HCT116 (cell line): ENCODE measurements at regions not wholly inside any gene's neighbourhood (a gene's known extent, or its start where the extent isn't known, plus 50 kb on each side); places are given as distances from the start of the nearest gene placed in this dataset.
"Not testable (repeated sequence)": the region's sequence is repeated elsewhere in the genome, so short reads cannot be mapped to it uniquely, and the experiment has no call there.

Experiments used
- ATAC-seq: fragments of 200-7000 bp; cut with Tn5 transposase; 2 replicates; pipeline ENCODE4 v1.9.1; 2020; ENCODE audit warnings: mild to moderate bottlenecking, moderate library complexity
- BruUV-seq: library from RNA; stranded (reverse); fragments of 400-500 nt; replicated peaks from 2 replicates; lab custom pipeline; 2021; lab: Mats Ljungman, UMichigan
- CTCF ChIA-PET: fragments of 300-600 bp; sonication (Branson Sonifier 250); formaldehyde crosslinking; loops from one replicate; lab custom pipeline; 2021; ENCODE audit warnings: antibody characterized with exemption; lab: Charles Lee
- POLR2A ChIA-PET: fragments of 300-600, 350-600 bp; sonication (Branson Sonifier 250); formaldehyde crosslinking; loops from one replicate; lab custom pipeline; 2021; ENCODE audit warnings: antibody characterized with exemption; lab: Charles Lee
- RAD21 ChIA-PET, 2 experiments: fragments of 300-600 bp; sonication (Branson Sonifier 250); formaldehyde crosslinking; loops; one replicate each; lab custom pipeline; 2023; ENCODE audit warnings: low total read pairs in 2 of 2; ENCODE audit not compliant: uncharacterized antibody in 2 of 2, unreplicated experiment in 2 of 2, low non-redundant PET in 1 of 2; lab: Charles Lee
- DNase-seq: peaks from one replicate; pipeline ENCODE4 v3.0.0-alpha.2; 2010; ENCODE audit warnings: low read depth, low spot score
- H2AFZ ChIP-seq: fragments of 200-600 bp; shearing (Covaris generic), sonication (generic); 2 replicates; pipeline ENCODE4 v1.6.1; 2017; ENCODE audit warnings: low read depth, mixed run types, mixed read lengths, antibody characterized with exemption, low read length; ENCODE audit not compliant: poor library complexity, severe bottlenecking
- H3K27ac ChIP-seq: 2 replicates; pipeline ENCODE4 v1.5.1; 2012; ENCODE audit warnings: low read depth, low read length
- H3K27me3 ChIP-seq: fragments of 200-600 bp; sonication (generic); 2 replicates; pipeline ENCODE4 v1.6.1; 2016; ENCODE audit warnings: mixed run types, low read length, mixed read lengths; ENCODE audit not compliant: insufficient read depth
- H3K36me3 ChIP-seq, 2 experiments: fragments of 200-500 bp in 1 of 2; fragments of 200-600 bp in 1 of 2; sonication (Bioruptor generic) in 1 of 2; sonication (generic) in 1 of 2; 2 replicates each; pipeline versions ENCODE4 v1.5.1 to v1.6.1; 2014 to 2016; ENCODE audit warnings: low read length in 2 of 2, inconsistent platforms in 1 of 2, mixed read lengths in 1 of 2, mixed run types in 1 of 2; ENCODE audit not compliant: insufficient read depth in 2 of 2, control insufficient read depth in 1 of 2
- H3K4me1 ChIP-seq, 2 experiments: fragments of 200-600 bp in 1 of 2; sonication (generic) in 1 of 2; 2 replicates each; pipeline versions ENCODE4 v1.5.1 to v1.6.1; 2012 to 2017; ENCODE audit warnings: low read length in 2 of 2, inconsistent platforms in 1 of 2, mild to moderate bottlenecking in 1 of 2, mixed read lengths in 1 of 2, mixed run types in 1 of 2, moderate library complexity in 1 of 2; ENCODE audit not compliant: insufficient read depth in 2 of 2, control insufficient read depth in 1 of 2
- H3K4me2 ChIP-seq: fragments of 200-600 bp; sonication (generic); 2 replicates; pipeline ENCODE4 v1.6.1; 2017; ENCODE audit warnings: mixed run types, low read length, mixed read lengths
- H3K4me3 ChIP-seq, 2 experiments: fragments of 200-600 bp in 1 of 2; sonication (generic) in 1 of 2; replicated peaks in 1 of 2; 2 replicates each; pipeline ENCODE4 v1.5.1; 2011 to 2016; ENCODE audit warnings: low read length in 2 of 2, control low read depth in 1 of 2, low read depth in 1 of 2, mild to moderate bottlenecking in 1 of 2, mixed read lengths in 1 of 2, mixed run types in 1 of 2
- H3K79me2 ChIP-seq: fragments of 200-600 bp; sonication (generic); 2 replicates; pipeline ENCODE4 v1.6.1; 2017; ENCODE audit warnings: mild to moderate bottlenecking, mixed run types, low read length, moderate library complexity, mixed read lengths; ENCODE audit not compliant: insufficient read depth
- H3K9ac ChIP-seq: fragments of 200-600 bp; sonication (generic); 2 replicates; pipeline ENCODE4 v1.6.1; 2016; ENCODE audit warnings: low read length, mixed read lengths
- H3K9me2 ChIP-seq: fragments of 200-600 bp; sonication (generic), shearing (Covaris generic); 2 replicates; pipeline ENCODE4 v1.6.1; 2017; ENCODE audit warnings: mixed run types, mild to moderate bottlenecking, moderate library complexity; ENCODE audit not compliant: insufficient read depth
- H3K9me3 ChIP-seq, 2 experiments: fragments of 200-500 bp in 1 of 2; fragments of 200-600 bp in 1 of 2; sonication (Bioruptor generic) in 1 of 2; sonication (generic) in 1 of 2; 2 replicates each; pipeline ENCODE4 v1.6.1; 2014 to 2017; ENCODE audit warnings: low read length in 2 of 2, mixed read lengths in 2 of 2, inconsistent platforms in 1 of 2, low read depth in 1 of 2, mild to moderate bottlenecking in 1 of 2, mixed run types in 1 of 2, moderate library complexity in 1 of 2; ENCODE audit not compliant: control insufficient read depth in 1 of 2, insufficient read depth in 1 of 2
- H4K20me1 ChIP-seq: fragments of 200-600 bp; sonication (generic), shearing (Covaris generic); 2 replicates; pipeline ENCODE4 v1.6.1; 2017; ENCODE audit warnings: mixed run types, mild to moderate bottlenecking, moderate library complexity; ENCODE audit not compliant: insufficient read depth
- ATF3 ChIP-seq: IDR thresholded peaks from 2 replicates; pipeline ENCODE4 v1.6.1; 2012
- EGR1 ChIP-seq: IDR thresholded peaks from 2 replicates; pipeline ENCODE4 v1.6.1; 2012; ENCODE audit warnings: low read depth
- ELF1 ChIP-seq: IDR thresholded peaks from 2 replicates; pipeline ENCODE4 v1.6.1; 2012; ENCODE audit warnings: low read depth, borderline replicate concordance
- EZH2 ChIP-seq: fragments of 200-600 bp; sonication (generic); IDR thresholded peaks from 2 replicates; pipeline ENCODE4 v1.6.1; 2017; ENCODE audit warnings: antibody characterized with exemption, mixed run types
- FOSL1 ChIP-seq: IDR thresholded peaks from 2 replicates; pipeline ENCODE4 v1.6.1; 2012; ENCODE audit warnings: low read depth
- POLR2A ChIP-seq: IDR thresholded peaks from 2 replicates; pipeline ENCODE4 v1.7.0; 2011; ENCODE audit warnings: borderline replicate concordance; ENCODE audit not compliant: insufficient read depth, insufficient read length; ENCODE audit errors: extremely low read depth
- REST ChIP-seq: IDR thresholded peaks from 2 replicates; pipeline ENCODE4 v1.6.1; 2012; ENCODE audit warnings: low read depth
- SIN3A ChIP-seq: IDR thresholded peaks from 2 replicates; pipeline ENCODE4 v1.6.1; 2012; ENCODE audit warnings: low read depth
- SP1 ChIP-seq: IDR thresholded peaks from 2 replicates; pipeline ENCODE4 v1.6.1; 2012; ENCODE audit warnings: low read depth
- SRF ChIP-seq: IDR thresholded peaks from 2 replicates; pipeline ENCODE4 v1.6.1; 2012; ENCODE audit warnings: low read depth
- TCF7L2 ChIP-seq: IDR thresholded peaks from 2 replicates; pipeline ENCODE4 v1.7.0; 2011; ENCODE audit warnings: borderline replicate concordance, inconsistent platforms; ENCODE audit not compliant: insufficient read depth, insufficient read length; ENCODE audit errors: extremely low read depth
- ZNF274 ChIP-seq: fragments of 200-500 bp; sonication (Bioruptor generic); IDR thresholded peaks from 2 replicates; pipeline ENCODE4 v1.6.1; 2014; ENCODE audit warnings: mild to moderate bottlenecking, low read depth, low read length, inconsistent platforms
- intact Hi-C: fragments of 100-400 bp; cut with micrococcal nuclease; formaldehyde crosslinking; loops from 2 replicates; pipeline ENCODE4 v1.10.0; 2022
- TF ChIP-seq, protein P1 (sequence below): IDR thresholded peaks from 2 replicates; pipeline ENCODE4 v1.6.1; 2012

DNA sequence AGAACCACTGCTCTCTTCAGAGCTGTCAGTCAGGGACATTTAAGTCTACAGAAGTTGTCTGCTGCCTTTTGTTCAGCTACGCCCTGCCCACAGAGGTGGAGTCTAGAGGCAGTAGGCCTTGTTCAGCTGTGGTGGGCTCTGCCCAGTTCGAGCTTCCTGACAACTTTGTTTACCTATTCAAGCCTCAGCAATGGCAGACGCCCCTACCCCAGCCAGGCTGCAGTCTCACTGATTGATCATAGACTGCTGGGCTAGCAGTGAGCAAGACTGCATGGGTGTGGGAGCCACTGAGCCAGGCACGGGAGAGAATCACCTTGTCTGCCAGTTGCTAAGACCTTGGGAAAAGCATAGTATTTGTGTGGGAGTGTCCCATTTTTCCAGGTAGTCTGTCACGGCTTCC lies 580.3 kb downstream of the SLCO4C1 start:
- H3K36me3 ChIP-seq, H2AFZ ChIP-seq, ATAC-seq, H3K9me2 ChIP-seq, H4K20me1 ChIP-seq, RAD21 ChIA-PET, CTCF ChIA-PET, H3K79me2 ChIP-seq, H3K9me3 ChIP-seq, H3K4me1 ChIP-seq, H3K27me3 ChIP-seq, DNase-seq, BruUV-seq, H3K4me2 ChIP-seq, H3K27ac ChIP-seq, POLR2A ChIA-PET, intact Hi-C loops, H3K4me3 ChIP-seq, H3K9ac ChIP-seq: not testable (repeated sequence)

DNA sequence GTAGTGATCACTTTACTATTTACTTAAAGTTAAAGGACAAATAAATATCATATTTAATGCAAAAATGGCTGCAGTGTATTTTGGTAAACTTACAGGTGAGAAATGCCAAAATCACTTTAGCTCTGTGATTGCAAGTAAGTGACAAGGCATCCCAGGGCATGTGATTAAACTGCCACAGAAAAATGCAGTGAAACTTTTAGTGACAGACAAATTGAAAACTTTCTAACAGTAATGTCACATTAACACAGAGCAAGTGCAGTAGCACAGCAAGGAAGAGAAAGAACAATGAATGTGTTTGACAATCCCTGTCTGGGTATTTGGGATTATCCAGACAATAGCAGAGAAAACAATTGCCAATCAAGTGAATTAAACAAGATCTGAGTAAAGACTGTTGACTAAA lies 606.8 kb downstream of the SLCO4C1 start:
- Histone ChIP-seq H3K27ac (no peak overlapping the region), H3K36me3 (no peaks in the 10 kb centered on the region), H4K20me1 (no peaks in the 10 kb centered on the region), H3K9me3 (no peaks in the 10 kb centered on the region), H3K79me2 (no peaks in the 10 kb centered on the region), H3K4me1 (peaks cover 0 to 5% of the 10 kb centered on the region in 2 experiments; a peak in 1 of 4 replicates), H3K4me3 (no peak overlapping the region), H2AFZ (no peak overlapping the region), H3K4me2 (no peak overlapping the region), H3K27me3 (no peaks in the 10 kb centered on the region), H3K9ac (no peak overlapping the region), H3K9me2 (no peaks in the 10 kb centered on the region)
- CTCF ChIA-PET: no interaction called here
- intact Hi-C loops: no loop called here
- DNase-seq (no peak), ATAC-seq (no peak)
- TF ChIP-seq POLR2A: no peak
- TF ChIP-seq SIN3A: no peak
- no peak for TF ChIP-seq FOSL1
- no peak for TF ChIP-seq TCF7L2
- TF ChIP-seq ATF3: no peak
- TF ChIP-seq EGR1: no peak
- TF ChIP-seq SRF: no peak
- TF ChIP-seq ZNF274: no peak
- TF ChIP-seq REST: no peak
- TF ChIP-seq, protein P1, sequence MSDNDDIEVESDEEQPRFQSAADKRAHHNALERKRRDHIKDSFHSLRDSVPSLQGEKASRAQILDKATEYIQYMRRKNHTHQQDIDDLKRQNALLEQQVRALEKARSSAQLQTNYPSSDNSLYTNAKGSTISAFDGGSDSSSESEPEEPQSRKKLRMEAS: no peak
- TF ChIP-seq ELF1: no peak
- no peak for TF ChIP-seq SP1
- TF ChIP-seq EZH2: no peak
- POLR2A ChIA-PET: no interaction called here
- BruUV-seq: no TSS peak
- RAD21 ChIA-PET: no interaction called here
